GM12878 (cell line): ENCODE measurements at regions not wholly inside any gene's neighbourhood (a gene's known extent, or its start where the extent isn't known, plus 50 kb on each side); places are given as distances from the start of the nearest gene placed in this dataset.

Experiments
- ATAC-seq: fragments of 200-7000 bp; cut with Tn5 transposase; 3 replicates; pipeline ENCODE4 v1.9.1; 2020; ENCODE audit warnings: mild to moderate bottlenecking, moderate library complexity
- BruUV-seq: library from RNA; stranded (reverse); fragments of 400-500 nt; replicated peaks from 2 replicates; lab custom pipeline; 2021; lab: Mats Ljungman, UMichigan
- CTCF ChIA-PET: fragments of 300-600 bp; sonication (Branson Sonifier 250); formaldehyde crosslinking; extraction: SDS; loops from one replicate; lab custom pipeline; 2021; ENCODE audit warnings: inconsistent platforms; lab: Yijun Ruan, JAX
- POLR2A ChIA-PET: fragments of 350-600 bp; formaldehyde crosslinking; extraction: SDS; loops from one replicate; lab custom pipeline; 2021; ENCODE audit warnings: inconsistent platforms; lab: Charles Lee
- RAD21 ChIA-PET: fragments of 300-600 bp; sonication (Branson Sonifier 250); formaldehyde crosslinking; loops from one replicate; lab custom pipeline; 2023; ENCODE audit warnings: antibody characterized with exemption; ENCODE audit not compliant: unreplicated experiment; lab: Charles Lee
- SMC1A ChIA-PET: fragments of 300-600 bp; sonication (Branson Sonifier 250); formaldehyde crosslinking; loops from one replicate; lab custom pipeline; 2023; ENCODE audit not compliant: unreplicated experiment, uncharacterized antibody; lab: Charles Lee
- DNase-seq: peaks from one replicate; pipeline ENCODE4 v3.0.0-alpha.2; 2011; ENCODE audit warnings: low read depth, low spot score
- FAIRE-seq: peaks from 3 replicates; lab custom pipeline; 2011; peaks lifted over from hg19 to GRCh38; lab: Jason Lieb, UNC
- H2AFZ ChIP-seq: 2 replicates; pipeline ENCODE4 v1.6.0; 2011; ENCODE audit warnings: low read depth, low read length, control low read depth; ENCODE audit not compliant: control insufficient read depth
- H3K27ac ChIP-seq: 2 replicates; pipeline ENCODE4 v1.5.1; 2011; ENCODE audit warnings: control low read depth; ENCODE audit not compliant: control insufficient read depth, insufficient read depth
- H3K27me3 ChIP-seq, 2 experiments: replicated peaks in 1 of 2; 2 replicates each; pipeline versions ENCODE4 v1.6.0 to v1.6.1; 2011; ENCODE audit warnings: low read length in 1 of 2; ENCODE audit not compliant: control insufficient read depth in 2 of 2, insufficient read depth in 2 of 2
- H3K36me3 ChIP-seq, 2 experiments: 2 replicates each; pipeline ENCODE4 v1.5.1; 2011; ENCODE audit warnings: low read length in 1 of 2; ENCODE audit not compliant: control insufficient read depth in 2 of 2, insufficient read depth in 2 of 2
- H3K4me1 ChIP-seq: 2 replicates; pipeline ENCODE4 v1.6.1; 2011; ENCODE audit warnings: mild to moderate bottlenecking, low read length, moderate library complexity, mixed read lengths; ENCODE audit not compliant: control insufficient read depth, insufficient read depth
- H3K4me2 ChIP-seq: 2 replicates; pipeline ENCODE4 v1.6.0; 2011; ENCODE audit warnings: control low read depth; ENCODE audit not compliant: control insufficient read depth, insufficient read depth
- H3K4me3 ChIP-seq: fragments of 200-600 bp; sonication (generic); 2 replicates; pipeline ENCODE4 v1.5.1; 2016
- H3K79me2 ChIP-seq: 2 replicates; pipeline ENCODE4 v1.6.0; 2011; ENCODE audit warnings: low read length; ENCODE audit not compliant: control insufficient read depth, insufficient read depth
- H3K9ac ChIP-seq: 2 replicates; pipeline ENCODE4 v1.8.0; 2011; ENCODE audit warnings: low read length, control low read depth, mixed read lengths; ENCODE audit not compliant: control insufficient read depth, insufficient read depth
- H3K9me3 ChIP-seq: replicated peaks from 3 replicates; pipeline ENCODE4 v1.5.1; 2011; ENCODE audit warnings: mild to moderate bottlenecking, low read length; ENCODE audit not compliant: control insufficient read depth, insufficient read depth
- H4K20me1 ChIP-seq: 2 replicates; pipeline ENCODE4 v1.6.0; 2011; ENCODE audit not compliant: control insufficient read depth, insufficient read depth
- LARP7 ChIP-seq: fragments of 450-650 bp; IDR thresholded peaks from 2 replicates; pipeline ENCODE4 v1.6.1; 2017; ENCODE audit warnings: mild to moderate bottlenecking
- NR2C2 ChIP-seq: IDR thresholded peaks from 2 replicates; pipeline ENCODE4 v1.6.1; 2011; ENCODE audit warnings: borderline replicate concordance, low read depth; ENCODE audit not compliant: control insufficient read depth, insufficient read length
- POLR2AphosphoS5 ChIP-seq: IDR thresholded peaks from 2 replicates; pipeline ENCODE4 v1.6.1; 2011; ENCODE audit warnings: mild to moderate bottlenecking, low read length, inconsistent platforms
- RFX5 ChIP-seq: IDR thresholded peaks from 2 replicates; pipeline ENCODE4 v1.6.1; 2011; ENCODE audit warnings: low read depth, low read length, improper control_type of control experiment
- SMC3 ChIP-seq: IDR thresholded peaks from 2 replicates; pipeline ENCODE4 v1.6.1; 2011; ENCODE audit warnings: low read length, improper control_type of control experiment, borderline replicate concordance
- WGBS: methylation state at CpG from one replicate; pipeline ENCODE4 v1.1.6; 2016; ENCODE audit warnings: low lambda C conversion rate; ENCODE audit not compliant: insufficient replicate concordance, insufficient coverage; ENCODE audit errors: missing lambda C conversion rate; 5-methylcytosine and 5-hydroxymethylcytosine counted together
- in situ Hi-C: fragments of 300-500 bp; cut with MboI; formaldehyde crosslinking; loops from 9 replicates; pipeline ENCODE4 v1.14.3; 2018; ENCODE audit warnings: mixed read lengths
- intact Hi-C: fragments of 100-400 bp; cut with micrococcal nuclease; formaldehyde crosslinking; loops from one replicate; pipeline ENCODE4 v1.14.2; 2022; ENCODE audit not compliant: unreplicated experiment
- TF ChIP-seq, protein P1 (sequence below): fragments of 450-650 bp; IDR thresholded peaks from 2 replicates; pipeline ENCODE4 v1.6.1; 2016; ENCODE audit warnings: mild to moderate bottlenecking, moderate library complexity, borderline replicate concordance

DNA sequence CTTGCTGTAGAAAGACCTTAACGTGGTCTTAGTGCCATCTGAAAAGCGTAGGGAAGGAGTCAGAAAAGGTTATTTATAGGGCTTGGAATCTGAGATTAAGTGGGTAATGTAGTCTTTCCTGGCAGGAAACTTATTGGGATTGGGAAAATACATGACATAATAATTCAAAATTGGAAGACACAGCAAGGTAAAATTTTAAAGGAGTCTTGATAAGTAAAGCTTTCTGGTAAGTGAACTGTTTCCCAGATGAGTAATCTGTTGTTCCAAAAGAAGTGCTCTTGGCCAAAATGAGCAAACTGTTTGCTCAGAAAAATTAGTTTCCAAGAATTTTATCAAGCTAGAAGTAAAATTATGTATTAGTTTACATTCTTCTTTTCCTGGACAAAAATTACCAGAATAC lies 149.3 kb upstream of the TMTC2 start:
- Histone ChIP-seq H3K4me3 (no peak overlapping the region), H3K27me3 (no peaks in the 10 kb centered on the region), H3K79me2 (no peaks in the 10 kb centered on the region), H3K4me2 (no peak overlapping the region), H3K4me1 (no peaks in the 10 kb centered on the region), H3K9ac (no peak overlapping the region), H4K20me1 (no peaks in the 10 kb centered on the region), H3K27ac (no peak overlapping the region), H3K36me3 (no peaks in the 10 kb centered on the region), H2AFZ (no peak overlapping the region)
- no TSS peak for BruUV-seq
- no peak for DNase-seq
- ChIA-PET SMC1A (interaction anchor here (1.5 kb wide), 1 partner anchor 90 kb away, joined by 3 read pairs; no protein-coding TSS in a partner anchor), RAD21 (no interaction called here), POLR2A (no interaction called here), CTCF (interaction anchor here (0.9 to 3.0 kb wide), 2 partner anchors 10 to 21 kb away, joined by 4 to 8 read pairs; no protein-coding TSS in a partner anchor)
- no peak for FAIRE-seq
- in situ Hi-C loops (loop anchor here (25.0 kb wide), 1 partner anchor 1975 kb away; no protein-coding TSS in a partner anchor), intact Hi-C loops (no loop called here)
- 52% methylated on average over 2 of the region's 2 CpGs for WGBS
- no peak for ATAC-seq
- no peak for TF ChIP-seq LARP7
- no peak for TF ChIP-seq NR2C2
- TF ChIP-seq POLR2AphosphoS5: no peak
- no peak for TF ChIP-seq SMC3
- TF ChIP-seq, protein P1, sequence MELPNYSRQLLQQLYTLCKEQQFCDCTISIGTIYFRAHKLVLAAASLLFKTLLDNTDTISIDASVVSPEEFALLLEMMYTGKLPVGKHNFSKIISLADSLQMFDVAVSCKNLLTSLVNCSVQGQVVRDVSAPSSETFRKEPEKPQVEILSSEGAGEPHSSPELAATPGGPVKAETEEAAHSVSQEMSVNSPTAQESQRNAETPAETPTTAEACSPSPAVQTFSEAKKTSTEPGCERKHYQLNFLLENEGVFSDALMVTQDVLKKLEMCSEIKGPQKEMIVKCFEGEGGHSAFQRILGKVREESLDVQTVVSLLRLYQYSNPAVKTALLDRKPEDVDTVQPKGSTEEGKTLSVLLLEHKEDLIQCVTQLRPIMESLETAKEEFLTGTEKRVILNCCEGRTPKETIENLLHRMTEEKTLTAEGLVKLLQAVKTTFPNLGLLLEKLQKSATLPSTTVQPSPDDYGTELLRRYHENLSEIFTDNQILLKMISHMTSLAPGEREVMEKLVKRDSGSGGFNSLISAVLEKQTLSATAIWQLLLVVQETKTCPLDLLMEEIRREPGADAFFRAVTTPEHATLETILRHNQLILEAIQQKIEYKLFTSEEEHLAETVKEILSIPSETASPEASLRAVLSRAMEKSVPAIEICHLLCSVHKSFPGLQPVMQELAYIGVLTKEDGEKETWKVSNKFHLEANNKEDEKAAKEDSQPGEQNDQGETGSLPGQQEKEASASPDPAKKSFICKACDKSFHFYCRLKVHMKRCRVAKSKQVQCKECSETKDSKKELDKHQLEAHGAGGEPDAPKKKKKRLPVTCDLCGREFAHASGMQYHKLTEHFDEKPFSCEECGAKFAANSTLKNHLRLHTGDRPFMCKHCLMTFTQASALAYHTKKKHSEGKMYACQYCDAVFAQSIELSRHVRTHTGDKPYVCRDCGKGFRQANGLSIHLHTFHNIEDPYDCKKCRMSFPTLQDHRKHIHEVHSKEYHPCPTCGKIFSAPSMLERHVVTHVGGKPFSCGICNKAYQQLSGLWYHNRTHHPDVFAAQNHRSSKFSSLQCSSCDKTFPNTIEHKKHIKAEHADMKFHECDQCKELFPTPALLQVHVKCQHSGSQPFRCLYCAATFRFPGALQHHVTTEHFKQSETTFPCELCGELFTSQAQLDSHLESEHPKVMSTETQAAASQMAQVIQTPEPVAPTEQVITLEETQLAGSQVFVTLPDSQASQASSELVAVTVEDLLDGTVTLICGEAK: no peak
- no peak for TF ChIP-seq RFX5
- TF ChIP-seq, all 136 proteins: peak for 0
- H3K9me3 ChIP-seq: no peaks in the 10 kb centered on the region
